H1 (cell line): ENCODE measurements at regions not wholly inside any gene's neighbourhood (a gene's known extent, or its start where the extent isn't known, plus 50 kb on each side); places are given as distances from the start of the nearest gene placed in this dataset.

Experiments used
- TCF12 ChIP-seq: IDR thresholded peaks from 2 replicates; pipeline ENCODE4 v1.6.1; 2011; ENCODE audit warnings: low read depth, mild to moderate bottlenecking, low read length

DNA sequence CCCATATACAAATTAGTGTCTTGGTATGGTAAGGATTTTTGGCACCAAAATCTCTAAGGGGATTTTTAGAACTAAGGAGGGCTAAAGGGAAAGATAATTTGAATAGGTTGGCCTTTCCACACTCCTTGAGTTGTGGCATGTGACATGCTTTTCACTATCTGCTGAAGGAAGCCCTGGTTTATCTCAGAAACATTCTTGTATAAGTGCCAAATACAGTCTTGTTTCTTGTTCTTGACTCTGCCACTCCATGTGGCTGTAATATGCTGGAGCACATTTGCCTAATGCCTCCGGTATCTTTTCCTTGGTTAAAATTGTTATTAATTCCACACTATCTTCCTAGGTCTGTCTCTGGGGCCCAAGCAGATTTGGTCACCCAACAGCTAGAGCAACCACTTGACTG lies 457.0 kb downstream of the USP25 start (continued):
- no peak for TF ChIP-seq TCF12
